ENCODE measurements at regions not wholly inside any gene's neighbourhood (a gene's known extent, or its start where the extent isn't known, plus 50 kb on each side); places are given as distances from the start of the nearest gene placed in this dataset.

- whole genome bisulfite sequencing (ENCODE audit: low lambda C conversion rate) = 2% methylated on average over 3 of the region's 3 CpGs
- no peak for ATAC-seq
- no peak for FAIRE-seq
- POLR2A ChIA-PET = no interaction called here
- Histone ChIP-seq H3K9me3 (ENCODE audit: low read length) (no peaks in the 10 kb centered on the region), H3K79me2 (ENCODE audit: insufficient read depth, low read length) (no peaks in the 10 kb centered on the region), H3K36me3 (replicated peaks in 1 of 2; ENCODE audit: control insufficient read depth in 1 of 2, insufficient read depth in 2 of 2, low read length in 2 of 2) (no peaks in the 10 kb centered on the region), H3K27ac (ENCODE audit: extremely low read length, insufficient read depth, low read length) (no peak overlapping the region), H4K20me1 (ENCODE audit: insufficient read depth, low read length) (no peaks in the 10 kb centered on the region), H3K4me3 (replicated peaks in 1 of 3; ENCODE audit: insufficient read depth in 1 of 3, low read depth in 2 of 3, low read length in 3 of 3) (no peak overlapping the region), H3K4me2 (ENCODE audit: low read depth, low read length) (no peak overlapping the region), H3K9ac (ENCODE audit: insufficient read depth, low read depth, low read length) (no peak overlapping the region), H3K27me3 (ENCODE audit: control insufficient read depth in 1 of 2, insufficient read depth in 2 of 2, low read length in 2 of 2) (no peaks in the 10 kb centered on the region), H3K4me1 (ENCODE audit: insufficient read depth, low read length) (no peaks in the 10 kb centered on the region), H2AFZ (ENCODE audit: low read length) (no peak overlapping the region)
- CTCF ChIA-PET (ENCODE audit: low intra/inter-chr PET ratio, low total read pairs) = no interaction called here
- no peak for TF ChIP-seq HOXA7 (CRISPR knock-in tag; IDR thresholded peaks at IDR 0.05)
- no peak for TF ChIP-seq ZC3H13 (CRISPR knock-in tag; IDR thresholded peaks at IDR 0.05)
- TF ChIP-seq ZHX1 (CRISPR knock-in tag; IDR thresholded peaks at IDR 0.05; ENCODE audit: low read depth) = no peak
- TF ChIP-seq ZNF737 (CRISPR knock-in tag; IDR thresholded peaks at IDR 0.05; ENCODE audit: borderline replicate concordance) = no peak
- TF ChIP-seq SP4 (CRISPR knock-in tag; IDR thresholded peaks at IDR 0.05) = no peak
- no peak for TF ChIP-seq MAX (IDR thresholded peaks at IDR 0.05)
- no peak for TF ChIP-seq FOXK2 (IDR thresholded peaks at IDR 0.05)
- no peak for TF ChIP-seq BCL6 (CRISPR knock-in tag; IDR thresholded peaks at IDR 0.05)
- no peak for TF ChIP-seq PRPF4 (IDR thresholded peaks at IDR 0.05; ENCODE audit: low read depth, low read length, poor library complexity, severe bottlenecking)
- no peak for TF ChIP-seq ZBED4 (CRISPR knock-in tag; IDR thresholded peaks at IDR 0.05; ENCODE audit: borderline replicate concordance)
- TF ChIP-seq ZNF264 (CRISPR knock-in tag; IDR thresholded peaks at IDR 0.05) = no peak
- in situ Hi-C loops (cut with HindIII; ENCODE audit: extremely low pct_ligation_motif_present, low pct_unique_long_range_greater_than_20kb) (no loop called here), intact Hi-C loops (cut with micrococcal nuclease; ENCODE audit: unreplicated experiment) (no loop called here)
- no TSS peak for BruUV-seq (replicated peaks)
- DNase-seq (ENCODE audit: low spot score) = no peak
These were observed 1087.9 kb downstream of the CBLN2 start for GRCh38 chr18:71456206-71456605.

All from HepG2 (cell line).